AG08395 (cell line): ENCODE measurements at regions not wholly inside any gene's neighbourhood (a gene's known extent, or its start where the extent isn't known, plus 50 kb on each side); places are given as distances from the start of the nearest gene placed in this dataset.
A peak's percentile ranks its signal among the peaks of the same experiment; 100 is the strongest.
"Not testable (repeated sequence)": the region's sequence is repeated elsewhere in the genome, so short reads cannot be mapped to it uniquely, and the experiment has no call there.

Source experiments
- DNase-seq: peaks from one replicate; pipeline ENCODE4 v3.0.0; 2012; ENCODE audit warnings: mixed read lengths, low spot score

GRCh38 chr2:91742973-91743490, 3051.6 kb downstream of the RPIA start:
- DNase-seq: not testable (repeated sequence)

GRCh38 chr2:91743910-91744309, 3052.4 kb downstream of the RPIA start:
- not testable (repeated sequence) for DNase-seq

- DNase-seq: not testable (repeated sequence)
Observed at GRCh38 chr2:91744700-91745141, 3053.2 kb downstream of the RPIA start.

- no peak for DNase-seq
Observed at GRCh38 chr2:91748902-91749301, 3057.4 kb downstream of the RPIA start.

GRCh38 chr2:91749665-91750064, 3058.2 kb downstream of the RPIA start:
- not testable (repeated sequence) for DNase-seq

- DNase-seq: not testable (repeated sequence)
Observed at GRCh38 chr2:91759361-91759941, 3068.0 kb downstream of the RPIA start.

GRCh38 chr2:91760672-91761071, 3069.2 kb downstream of the RPIA start:
- not testable (repeated sequence) for DNase-seq

GRCh38 chr2:91762312-91762711, 3070.8 kb downstream of the RPIA start:
- not testable (repeated sequence) for DNase-seq

GRCh38 chr2:91763710-91764109, 3072.2 kb downstream of the RPIA start:
- not testable (repeated sequence) for DNase-seq

GRCh38 chr2:91764581-91765002, 3073.1 kb downstream of the RPIA start:
- not testable (repeated sequence) for DNase-seq

- DNase-seq: not testable (repeated sequence)
Observed at GRCh38 chr2:91765018-91765754, 3073.7 kb downstream of the RPIA start.

GRCh38 chr2:91766349-91767048, 3075.0 kb downstream of the RPIA start:
- peak; percentile 74 for DNase-seq

- DNase-seq: not testable (repeated sequence)
Observed at GRCh38 chr2:91768301-91768700, 3076.8 kb downstream of the RPIA start.

- not testable (repeated sequence) for DNase-seq
Observed at GRCh38 chr2:91768997-91769396, 3077.5 kb downstream of the RPIA start.

GRCh38 chr2:91770046-91770575, 3078.6 kb downstream of the RPIA start:
- not testable (repeated sequence) for DNase-seq

- DNase-seq: not testable (repeated sequence)
Observed at GRCh38 chr2:91771604-91772003, 3080.1 kb downstream of the RPIA start.

GRCh38 chr2:91772240-91772937, 3080.9 kb downstream of the RPIA start:
- DNase-seq: not testable (repeated sequence)

GRCh38 chr2:91773810-91774209, 3082.3 kb downstream of the RPIA start:
- DNase-seq: not testable (repeated sequence)

- not testable (repeated sequence) for DNase-seq
Observed at GRCh38 chr2:91775193-91775592, 3083.7 kb downstream of the RPIA start.

- not testable (repeated sequence) for DNase-seq
Observed at GRCh38 chr2:91780324-91780723, 3088.9 kb downstream of the RPIA start.

- not testable (repeated sequence) for DNase-seq
Observed at GRCh38 chr2:91809391-91809790, 3061.8 kb upstream of the TEKT4 start.
